IMR-90 (cell line): ENCODE measurements at regions not wholly inside any gene's neighbourhood (a gene's known extent, or its start where the extent isn't known, plus 50 kb on each side); places are given as distances from the start of the nearest gene placed in this dataset.

Experiments used
- ATAC-seq: fragments of 200-7000 bp; cut with Tn5 transposase; 2 replicates; pipeline ENCODE4 v1.9.1; 2020; ENCODE audit warnings: low read depth, mild to moderate bottlenecking, moderate library complexity
- BruUV-seq: library from RNA; stranded (reverse); fragments of 400-500 nt; replicated peaks from 2 replicates; lab custom pipeline; 2021; lab: Mats Ljungman, UMichigan
- CTCF ChIA-PET: fragments of 300-600 bp; formaldehyde crosslinking; extraction: SDS; loops from one replicate; lab custom pipeline; 2021; ENCODE audit warnings: antibody characterized with exemption; lab: Yijun Ruan, JAX
- POLR2A ChIA-PET: fragments of 300-600 bp; sonication (Branson Sonifier 250); formaldehyde crosslinking; loops from one replicate; lab custom pipeline; 2022; ENCODE audit warnings: antibody characterized with exemption; ENCODE audit not compliant: unreplicated experiment; lab: Charles Lee
- DNase-seq: peaks from one replicate; pipeline ENCODE4 v3.0.0; 2013
- H2AFZ ChIP-seq: replicated peaks from 2 replicates; pipeline ENCODE3; 2013; ENCODE audit warnings: low read length, mild to moderate bottlenecking; ENCODE audit not compliant: poor library complexity
- H2AK5ac ChIP-seq: 2 replicates; pipeline ENCODE4 v1.6.1; 2013; ENCODE audit warnings: low read depth, low read length, inconsistent platforms
- H2AK9ac ChIP-seq: replicated peaks from 2 replicates; pipeline ENCODE3; 2013; ENCODE audit warnings: mild to moderate bottlenecking, low read depth, low read length, moderate library complexity; ENCODE audit not compliant: poor library complexity
- H2BK120ac ChIP-seq: 2 replicates; pipeline ENCODE4 v1.6.1; 2013; ENCODE audit warnings: low read depth, low read length, inconsistent platforms
- H2BK15ac ChIP-seq: 3 replicates; pipeline ENCODE4 v1.6.1; 2013; ENCODE audit warnings: low read depth, low read length, inconsistent platforms
- H2BK20ac ChIP-seq: 2 replicates; pipeline ENCODE4 v1.6.1; 2013; ENCODE audit warnings: low read depth, mild to moderate bottlenecking, inconsistent platforms, low read length, moderate library complexity
- H2BK5ac ChIP-seq: 2 replicates; pipeline ENCODE4 v1.6.1; 2013; ENCODE audit warnings: mild to moderate bottlenecking, low read depth, low read length, inconsistent platforms; ENCODE audit not compliant: poor library complexity, severe bottlenecking
- H3K14ac ChIP-seq: replicated peaks from 2 replicates; pipeline ENCODE4 v1.6.1; 2013; ENCODE audit warnings: low read depth, low read length, inconsistent platforms
- H3K18ac ChIP-seq: 2 replicates; pipeline ENCODE4 v1.6.1; 2013; ENCODE audit warnings: low read depth, low read length, control low read depth
- H3K23ac ChIP-seq: 2 replicates; pipeline ENCODE4 v1.6.1; 2013; ENCODE audit warnings: low read depth, low read length, inconsistent platforms
- H3K27ac ChIP-seq: 2 replicates; pipeline ENCODE4 v1.5.1; 2013; ENCODE audit warnings: mild to moderate bottlenecking, control low read depth, low read length; ENCODE audit not compliant: insufficient read depth
- H3K27me3 ChIP-seq: 2 replicates; pipeline ENCODE4 v1.6.1; 2013; ENCODE audit warnings: low read length; ENCODE audit not compliant: control insufficient read depth, insufficient read depth
- H3K36me3 ChIP-seq: 2 replicates; pipeline ENCODE4 v1.6.1; 2013; ENCODE audit warnings: low read length, mixed read lengths; ENCODE audit not compliant: control insufficient read depth, insufficient read depth
- H3K4ac ChIP-seq: 2 replicates; pipeline ENCODE4 v1.6.1; 2013; ENCODE audit warnings: low read depth, low read length, inconsistent platforms
- H3K4me1 ChIP-seq: 2 replicates; pipeline ENCODE4 v1.6.1; 2013; ENCODE audit warnings: low read length, mixed read lengths; ENCODE audit not compliant: control insufficient read depth, insufficient read depth
- H3K4me2 ChIP-seq: 2 replicates; pipeline ENCODE4 v1.6.1; 2013; ENCODE audit warnings: low read depth, mild to moderate bottlenecking, control low read depth, low read length, moderate library complexity
- H3K4me3 ChIP-seq: 2 replicates; pipeline ENCODE4 v1.5.1; 2013; ENCODE audit warnings: low read depth, mild to moderate bottlenecking, control low read depth, low read length, moderate library complexity; ENCODE audit not compliant: insufficient read depth
- H3K56ac ChIP-seq: 2 replicates; pipeline ENCODE4 v1.6.1; 2013; ENCODE audit warnings: low read length, inconsistent platforms; ENCODE audit not compliant: insufficient read depth; ENCODE audit errors: extremely low read depth
- H3K79me1 ChIP-seq, 2 experiments: 2 replicates each; pipeline ENCODE4 v1.6.1; 2013; ENCODE audit warnings: low read length in 2 of 2, inconsistent platforms in 1 of 2, low read depth in 1 of 2
- H3K9ac ChIP-seq: 2 replicates; pipeline ENCODE4 v1.6.1; 2013; ENCODE audit warnings: low read depth, low read length, control low read depth
- H3K9me1 ChIP-seq: 2 replicates; pipeline ENCODE4 v1.6.1; 2013; ENCODE audit warnings: low read length, inconsistent platforms; ENCODE audit not compliant: insufficient read depth
- H3K9me3 ChIP-seq: 2 replicates; pipeline ENCODE4 v1.6.1; 2013; ENCODE audit warnings: low read length; ENCODE audit not compliant: control insufficient read depth, insufficient read depth
- H4K20me1 ChIP-seq: 2 replicates; pipeline ENCODE4 v1.6.1; 2013; ENCODE audit warnings: low read length, inconsistent platforms; ENCODE audit not compliant: insufficient read depth
- H4K5ac ChIP-seq: 2 replicates; pipeline ENCODE4 v1.6.1; 2013; ENCODE audit warnings: mild to moderate bottlenecking, low read depth, low read length, control low read depth
- H4K8ac ChIP-seq, 2 experiments: 2 replicates each; pipeline ENCODE4 v1.6.1; 2013; ENCODE audit warnings: low read depth in 2 of 2, low read length in 2 of 2, control low read depth in 1 of 2, inconsistent platforms in 1 of 2
- H4K91ac ChIP-seq: 2 replicates; pipeline ENCODE4 v1.6.1; 2013; ENCODE audit warnings: low read depth, low read length, inconsistent platforms; ENCODE audit not compliant: insufficient read depth
- BHLHE40 ChIP-seq: fragments of 150-350 bp; IDR thresholded peaks from 2 replicates; pipeline ENCODE4 v1.6.1; 2016; ENCODE audit warnings: mild to moderate bottlenecking, low read depth, low read length
- CEBPB ChIP-seq: IDR thresholded peaks from 2 replicates; pipeline ENCODE4 v1.6.1; 2012; ENCODE audit warnings: low read depth, low read length, improper control_type of control experiment
- CHD1 ChIP-seq: IDR thresholded peaks from 2 replicates; pipeline ENCODE4 v1.6.1; 2012; ENCODE audit warnings: low read depth, low read length, improper control_type of control experiment
- FOS ChIP-seq: fragments of 150-350 bp; IDR thresholded peaks from 2 replicates; pipeline ENCODE4 v1.6.1; 2016; ENCODE audit warnings: low read depth, low read length
- MAFK ChIP-seq: IDR thresholded peaks from 2 replicates; pipeline ENCODE4 v1.6.1; 2012; ENCODE audit warnings: low read depth, low read length, improper control_type of control experiment
- MAZ ChIP-seq: IDR thresholded peaks from 2 replicates; pipeline ENCODE4 v1.6.1; 2012; ENCODE audit warnings: low read depth, mild to moderate bottlenecking, low read length, improper control_type of control experiment, moderate library complexity, borderline replicate concordance
- MXI1 ChIP-seq: IDR thresholded peaks from 2 replicates; pipeline ENCODE4 v1.6.1; 2012; ENCODE audit warnings: low read depth, mild to moderate bottlenecking, low read length, moderate library complexity, borderline replicate concordance
- NFE2L2 ChIP-seq: fragments of 150-350 bp; IDR thresholded peaks from 2 replicates; pipeline ENCODE4 v1.6.1; 2016; ENCODE audit warnings: low read depth, mild to moderate bottlenecking, low read length
- POLR2A ChIP-seq: IDR thresholded peaks from 2 replicates; pipeline ENCODE4 v1.6.1; 2012; ENCODE audit warnings: mild to moderate bottlenecking, low read depth, low read length
- RAD21 ChIP-seq: IDR thresholded peaks from 2 replicates; pipeline ENCODE4 v1.6.1; 2012; ENCODE audit warnings: low read length, improper control_type of control experiment
- RCOR1 ChIP-seq: IDR thresholded peaks from 2 replicates; pipeline ENCODE4 v1.6.1; 2012; ENCODE audit warnings: mild to moderate bottlenecking, low read length, improper control_type of control experiment; ENCODE audit not compliant: insufficient replicate concordance
- RFX5 ChIP-seq: IDR thresholded peaks from 2 replicates; pipeline ENCODE4 v1.8.0; 2012; ENCODE audit warnings: low read depth, mild to moderate bottlenecking, low read length, moderate library complexity
- SMC3 ChIP-seq: fragments of 150-350 bp; IDR thresholded peaks from 2 replicates; pipeline ENCODE4 v1.6.1; 2016; ENCODE audit warnings: low read depth, mild to moderate bottlenecking, antibody characterized with exemption, low read length, moderate library complexity
- WGBS, 2 experiments: methylation state at CpG; one replicate each; pipeline versions ENCODE4 v1.1.5 to v1.1.7; 2013; ENCODE audit warnings: missing lambda C conversion rate in 2 of 2; ENCODE audit not compliant: insufficient read length in 1 of 2; ENCODE audit errors: extremely low coverage in 2 of 2; 5-methylcytosine and 5-hydroxymethylcytosine counted together
- dilution Hi-C: fragments of 300-500 bp; cut with HindIII; formaldehyde crosslinking; loops from one replicate; pipeline ENCODE4 v1.14.3; 2018; ENCODE audit warnings: low sequenced_read_pairs; ENCODE audit not compliant: unreplicated experiment
- in situ Hi-C: fragments of 300-500 bp; cut with MboI; formaldehyde crosslinking; loops from 3 replicates; pipeline ENCODE4 v1.14.3; 2019; ENCODE audit warnings: low sequenced_read_pairs, inconsistent platforms, mixed read lengths
- intact Hi-C: fragments of 100-400 bp; cut with micrococcal nuclease; formaldehyde crosslinking; loops from 2 replicates; pipeline ENCODE4 v1.10.0; 2022
- TF ChIP-seq, protein P1 (sequence below): fragments of 150-350 bp; IDR thresholded peaks from 2 replicates; pipeline ENCODE4 v1.6.1; 2016; ENCODE audit warnings: low read depth, mild to moderate bottlenecking, low read length, moderate library complexity, borderline replicate concordance
- TF ChIP-seq, protein P2 (sequence below): conservative IDR thresholded peaks from 2 replicates; pipeline ENCODE4 v1.5.1; 2012; ENCODE audit warnings: mild to moderate bottlenecking, low read depth, low read length, improper control_type of control experiment
- TF ChIP-seq, protein P3 (sequence below): fragments of 150-350 bp; IDR thresholded peaks from 2 replicates; pipeline ENCODE4 v1.6.1; 2017; ENCODE audit warnings: mild to moderate bottlenecking, antibody characterized with exemption, low read length, low read depth

DNA sequence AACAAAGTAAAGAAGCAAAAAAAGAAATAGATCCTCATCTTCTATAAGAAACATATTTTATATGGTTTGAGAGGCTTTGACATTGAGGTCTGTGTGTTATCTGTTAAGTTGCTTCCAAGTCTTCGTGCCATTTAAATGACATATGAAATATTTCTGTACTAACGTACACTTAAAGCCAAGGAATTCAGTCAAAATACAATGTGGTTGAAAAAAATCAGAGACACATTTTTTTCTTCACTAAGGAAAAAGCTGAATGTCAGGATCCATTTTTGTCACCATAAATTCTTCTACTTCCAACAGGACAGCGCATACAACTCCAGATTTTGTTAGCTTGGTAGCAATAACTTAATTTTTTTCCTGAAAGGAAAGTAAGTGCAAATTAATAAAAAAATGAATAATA is 168.5 kb downstream of the FAT4 start:
- WGBS, 2 experiments = no CpG with 5 or more reads among the region's 3 CpGs
- H3K4me3 ChIP-seq = no peak overlapping the region
- no peak overlapping the region for H4K91ac ChIP-seq
- CTCF ChIA-PET = interaction anchor here (0.6 kb wide), 1 partner anchor 203 kb away, joined by 3 read pairs; no protein-coding TSS in a partner anchor
- POLR2A ChIA-PET = no interaction called here
- no peaks in the 10 kb centered on the region; the same call in 1 of the 2 replicates for H3K9me1 ChIP-seq
- DNase-seq (peak; percentile 15), ATAC-seq (no peak)
- no peaks in the 10 kb centered on the region for H3K79me1 ChIP-seq
- H4K20me1 ChIP-seq = no peaks in the 10 kb centered on the region
- no peak overlapping the region for H3K14ac ChIP-seq
- H3K4me2 ChIP-seq = no peak overlapping the region
- H2BK5ac ChIP-seq = no peak overlapping the region
- no TSS peak for BruUV-seq
- no peak overlapping the region for H3K27ac ChIP-seq
- peaks cover 12% of the 10 kb centered on the region for H3K36me3 ChIP-seq
- H3K4me1 ChIP-seq = peaks cover 2% of the 10 kb centered on the region; the same call in 1 of the 2 replicates
- H2AK5ac ChIP-seq = no peak overlapping the region
- H3K9ac ChIP-seq = no peak overlapping the region
- H3K27me3 ChIP-seq = no peaks in the 10 kb centered on the region
- dilution Hi-C loops = no loop called here
- H3K23ac ChIP-seq = no peak overlapping the region
- no peak for TF ChIP-seq MAFK
- TF ChIP-seq MXI1 = no peak
- TF ChIP-seq RFX5 = no peak
- TF ChIP-seq, protein P1, sequence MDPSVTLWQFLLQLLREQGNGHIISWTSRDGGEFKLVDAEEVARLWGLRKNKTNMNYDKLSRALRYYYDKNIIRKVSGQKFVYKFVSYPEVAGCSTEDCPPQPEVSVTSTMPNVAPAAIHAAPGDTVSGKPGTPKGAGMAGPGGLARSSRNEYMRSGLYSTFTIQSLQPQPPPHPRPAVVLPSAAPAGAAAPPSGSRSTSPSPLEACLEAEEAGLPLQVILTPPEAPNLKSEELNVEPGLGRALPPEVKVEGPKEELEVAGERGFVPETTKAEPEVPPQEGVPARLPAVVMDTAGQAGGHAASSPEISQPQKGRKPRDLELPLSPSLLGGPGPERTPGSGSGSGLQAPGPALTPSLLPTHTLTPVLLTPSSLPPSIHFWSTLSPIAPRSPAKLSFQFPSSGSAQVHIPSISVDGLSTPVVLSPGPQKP = no peak
- TF ChIP-seq, protein P2, sequence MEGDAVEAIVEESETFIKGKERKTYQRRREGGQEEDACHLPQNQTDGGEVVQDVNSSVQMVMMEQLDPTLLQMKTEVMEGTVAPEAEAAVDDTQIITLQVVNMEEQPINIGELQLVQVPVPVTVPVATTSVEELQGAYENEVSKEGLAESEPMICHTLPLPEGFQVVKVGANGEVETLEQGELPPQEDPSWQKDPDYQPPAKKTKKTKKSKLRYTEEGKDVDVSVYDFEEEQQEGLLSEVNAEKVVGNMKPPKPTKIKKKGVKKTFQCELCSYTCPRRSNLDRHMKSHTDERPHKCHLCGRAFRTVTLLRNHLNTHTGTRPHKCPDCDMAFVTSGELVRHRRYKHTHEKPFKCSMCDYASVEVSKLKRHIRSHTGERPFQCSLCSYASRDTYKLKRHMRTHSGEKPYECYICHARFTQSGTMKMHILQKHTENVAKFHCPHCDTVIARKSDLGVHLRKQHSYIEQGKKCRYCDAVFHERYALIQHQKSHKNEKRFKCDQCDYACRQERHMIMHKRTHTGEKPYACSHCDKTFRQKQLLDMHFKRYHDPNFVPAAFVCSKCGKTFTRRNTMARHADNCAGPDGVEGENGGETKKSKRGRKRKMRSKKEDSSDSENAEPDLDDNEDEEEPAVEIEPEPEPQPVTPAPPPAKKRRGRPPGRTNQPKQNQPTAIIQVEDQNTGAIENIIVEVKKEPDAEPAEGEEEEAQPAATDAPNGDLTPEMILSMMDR = no peak
- no peak for TF ChIP-seq RCOR1
- no peak for TF ChIP-seq CEBPB
- no peak for TF ChIP-seq BHLHE40
- TF ChIP-seq NFE2L2 = no peak
- no peak for TF ChIP-seq FOS
- TF ChIP-seq CHD1 = no peak
- TF ChIP-seq MAZ = no peak
- TF ChIP-seq RAD21 = no peak
- no peak for TF ChIP-seq POLR2A
- TF ChIP-seq, protein P3, sequence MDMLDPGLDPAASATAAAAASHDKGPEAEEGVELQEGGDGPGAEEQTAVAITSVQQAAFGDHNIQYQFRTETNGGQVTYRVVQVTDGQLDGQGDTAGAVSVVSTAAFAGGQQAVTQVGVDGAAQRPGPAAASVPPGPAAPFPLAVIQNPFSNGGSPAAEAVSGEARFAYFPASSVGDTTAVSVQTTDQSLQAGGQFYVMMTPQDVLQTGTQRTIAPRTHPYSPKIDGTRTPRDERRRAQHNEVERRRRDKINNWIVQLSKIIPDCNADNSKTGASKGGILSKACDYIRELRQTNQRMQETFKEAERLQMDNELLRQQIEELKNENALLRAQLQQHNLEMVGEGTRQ = no peak
- no peak for TF ChIP-seq SMC3
- no peak overlapping the region for H3K4ac ChIP-seq
- no peak overlapping the region for H2BK20ac ChIP-seq
- H2AK9ac ChIP-seq = no peak overlapping the region
- H3K9me3 ChIP-seq = no peaks in the 10 kb centered on the region
- intact Hi-C loops = no loop called here
- in situ Hi-C loops = no loop called here
- no peak overlapping the region for H4K5ac ChIP-seq
- H4K8ac ChIP-seq = no peak overlapping the region
- H3K18ac ChIP-seq = no peak overlapping the region
- H2AFZ ChIP-seq = no peak overlapping the region
- no peak overlapping the region for H2BK120ac ChIP-seq
- no peak overlapping the region for H2BK15ac ChIP-seq
- H3K56ac ChIP-seq = no peak overlapping the region
